GM10847 (cell line): ENCODE measurements at regions not wholly inside any gene's neighbourhood (a gene's known extent, or its start where the extent isn't known, plus 50 kb on each side); places are given as distances from the start of the nearest gene placed in this dataset.

Source experiments
- POLR2A ChIP-seq: IDR thresholded peaks from 2 replicates; pipeline ENCODE4 v1.6.1; 2011; ENCODE audit not compliant: insufficient read length; ENCODE audit errors: extremely low read depth

DNA sequence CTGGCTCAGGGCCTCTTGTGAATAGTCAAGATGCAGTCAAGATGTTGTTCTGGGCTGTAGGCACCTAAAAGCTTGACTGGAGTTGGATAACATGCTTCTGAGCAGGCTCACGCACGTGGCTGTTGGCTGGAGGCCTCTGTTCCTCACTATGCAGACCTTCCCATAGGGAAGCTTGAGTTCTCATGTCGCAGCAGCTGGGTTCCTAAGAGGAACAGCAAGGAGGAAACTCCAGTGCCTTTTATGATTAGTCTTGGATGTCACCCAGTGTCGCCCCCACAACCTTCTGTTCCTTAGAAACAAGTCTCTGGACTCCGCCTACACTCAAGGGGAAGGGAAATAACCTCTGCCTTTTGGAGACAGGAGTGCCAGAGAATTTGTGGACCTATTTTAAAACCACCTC is 210.7 kb downstream of the BCAS1 start:
- TF ChIP-seq POLR2A, result no peak

- TF ChIP-seq POLR2A, result no peak
Measured at GRCh38 chr20:53857723-53858236, 212.6 kb downstream of the BCAS1 start.

GRCh38 chr20:53856300-53857295 is 213.8 kb downstream of the BCAS1 start:
- TF ChIP-seq POLR2A, result no peak

DNA sequence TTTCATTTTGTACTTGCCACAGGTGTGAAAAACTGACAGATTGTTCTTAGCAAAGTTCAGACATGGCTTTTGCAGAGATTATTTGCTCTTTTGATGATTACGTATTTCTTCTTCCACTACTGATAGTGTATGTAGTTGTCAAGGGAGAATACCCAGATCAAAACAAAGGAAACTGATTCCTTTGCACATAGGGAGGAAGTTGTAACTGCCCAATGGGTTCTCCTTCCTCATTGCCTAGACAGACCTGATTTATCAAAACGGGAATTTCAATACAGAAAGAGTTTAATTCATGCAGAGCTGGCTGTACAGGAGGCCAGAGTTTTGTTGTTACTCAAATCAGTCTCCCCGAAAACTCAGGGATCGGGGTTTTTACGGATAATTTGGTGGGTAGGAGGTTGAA is 214.7 kb downstream of the BCAS1 start:
- no peak for TF ChIP-seq POLR2A

GRCh38 chr20:53853111-53853713 is 217.2 kb downstream of the BCAS1 start:
- TF ChIP-seq POLR2A, result no peak

- TF ChIP-seq POLR2A, result no peak
Measured at GRCh38 chr20:53852691-53853090, 217.7 kb downstream of the BCAS1 start.

- no peak for TF ChIP-seq POLR2A
Measured at GRCh38 chr20:53852014-53852413, 218.4 kb downstream of the BCAS1 start.

- TF ChIP-seq POLR2A, result no peak
Measured at GRCh38 chr20:53850319-53850718, 220.1 kb downstream of the BCAS1 start.

DNA sequence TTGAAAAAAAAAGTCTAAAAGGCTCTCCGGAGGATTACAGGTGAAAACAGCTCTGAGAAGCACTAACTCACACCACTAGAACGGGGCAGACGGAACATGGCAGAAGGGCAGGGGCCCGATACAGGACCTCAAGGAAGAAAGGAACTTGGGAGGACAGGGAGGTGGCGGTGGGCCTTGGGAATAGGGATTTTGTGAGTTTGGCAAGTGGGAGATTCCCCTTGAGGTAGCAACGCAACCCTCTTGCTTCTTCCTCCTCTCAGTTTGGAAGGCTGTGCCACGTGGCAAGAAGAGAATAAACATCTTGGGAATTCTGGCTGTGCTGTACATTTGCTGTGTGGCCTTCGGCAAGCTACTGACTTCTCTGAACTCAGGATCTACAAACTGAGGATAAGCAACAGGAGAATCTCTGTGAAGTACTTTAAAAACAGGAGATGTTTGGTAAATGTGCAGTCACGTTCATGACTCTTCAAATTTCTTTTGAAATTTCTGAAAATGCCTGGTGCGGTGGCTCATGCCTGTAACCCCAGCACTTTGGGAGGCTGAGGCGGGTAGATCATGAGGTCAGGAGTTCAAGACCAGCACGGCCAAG is 220.8 kb downstream of the BCAS1 start:
- no peak for TF ChIP-seq POLR2A

DNA sequence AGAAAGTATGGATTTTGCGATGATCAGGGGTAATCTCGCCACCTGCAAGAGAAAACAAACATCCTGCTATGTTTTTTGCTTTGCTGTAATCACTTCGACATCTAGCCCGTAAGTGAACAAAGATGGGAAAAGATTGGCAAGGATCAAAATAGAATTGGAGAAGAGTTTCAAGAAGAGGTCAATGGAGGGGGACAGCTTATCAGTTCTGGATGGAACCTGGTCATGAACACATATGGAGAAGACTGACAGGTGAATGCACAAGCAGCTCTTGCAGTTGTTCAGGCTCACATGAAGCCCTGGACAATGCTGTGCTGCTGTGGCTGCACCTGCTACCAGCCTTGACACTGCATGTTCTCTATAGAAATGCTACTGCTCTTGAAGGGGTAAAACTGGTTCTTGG is 222.1 kb downstream of the BCAS1 start:
- no peak for TF ChIP-seq POLR2A

DNA sequence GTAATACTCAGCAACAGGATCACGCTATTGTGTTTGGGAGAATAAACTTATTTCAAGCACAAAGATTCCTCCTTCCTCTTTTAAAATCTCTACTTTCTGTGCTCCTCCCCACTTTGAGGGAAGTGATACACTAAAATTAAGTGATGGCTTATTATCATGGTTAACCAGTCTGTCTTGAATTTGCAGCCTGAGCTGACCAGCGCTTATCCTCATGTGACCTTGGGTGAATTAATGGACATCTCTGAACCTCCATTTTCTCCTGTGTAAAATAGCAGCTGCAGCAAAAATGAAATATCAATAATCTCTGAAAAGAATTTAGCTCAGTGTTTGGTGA is 222.6 kb downstream of the BCAS1 start:
- no peak for TF ChIP-seq POLR2A

- no peak for TF ChIP-seq POLR2A
Measured at GRCh38 chr20:53847139-53847836, 223.1 kb downstream of the BCAS1 start.

GRCh38 chr20:53846640-53847039 is 223.8 kb downstream of the BCAS1 start:
- no peak for TF ChIP-seq POLR2A

- TF ChIP-seq POLR2A, result no peak
Measured at GRCh38 chr20:53845980-53846379, 224.4 kb downstream of the BCAS1 start.

DNA sequence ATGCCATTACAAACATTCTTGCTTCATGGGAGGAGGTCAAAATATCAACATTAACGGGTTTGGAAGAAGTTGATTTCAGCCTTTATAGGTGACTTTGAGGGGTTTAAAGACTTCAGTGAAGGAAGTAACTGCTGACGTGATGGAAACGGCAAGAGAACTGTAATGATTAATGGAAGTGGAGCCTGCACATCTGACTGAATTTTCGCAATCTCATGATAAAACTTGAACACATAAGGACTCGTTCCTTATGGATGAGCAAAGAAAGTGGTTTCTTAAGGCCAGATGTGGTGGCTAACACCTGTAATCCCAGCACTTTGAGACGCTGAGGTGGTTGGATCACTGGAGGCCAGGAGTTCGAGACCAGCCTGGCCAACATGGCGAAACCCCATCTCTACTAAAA is 226.1 kb downstream of the BCAS1 start:
- TF ChIP-seq POLR2A, result no peak

DNA sequence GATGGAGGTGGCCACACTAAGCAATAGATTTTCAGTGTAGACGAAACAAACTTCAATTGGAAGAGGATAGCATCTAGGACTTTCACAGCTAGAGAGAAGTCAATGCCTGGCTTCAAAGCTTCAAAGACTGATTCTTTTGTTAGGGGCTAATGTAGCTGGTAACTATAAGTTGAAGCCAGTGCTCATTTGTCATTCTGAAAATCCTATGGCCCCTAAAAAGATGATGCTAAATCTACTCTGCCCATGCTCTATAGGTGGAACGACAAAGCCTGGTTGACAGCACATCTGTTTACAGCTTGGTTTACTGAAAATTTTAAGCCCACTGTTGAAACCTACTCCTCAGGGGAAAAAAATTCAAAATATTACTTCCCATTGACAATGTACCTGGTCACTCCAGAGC is 226.7 kb downstream of the BCAS1 start:
- TF ChIP-seq POLR2A, result no peak
